ENCODE measurements at regions not wholly inside any gene's neighbourhood (a gene's known extent, or its start where the extent isn't known, plus 50 kb on each side); places are given as distances from the start of the nearest gene placed in this dataset.

DNA sequence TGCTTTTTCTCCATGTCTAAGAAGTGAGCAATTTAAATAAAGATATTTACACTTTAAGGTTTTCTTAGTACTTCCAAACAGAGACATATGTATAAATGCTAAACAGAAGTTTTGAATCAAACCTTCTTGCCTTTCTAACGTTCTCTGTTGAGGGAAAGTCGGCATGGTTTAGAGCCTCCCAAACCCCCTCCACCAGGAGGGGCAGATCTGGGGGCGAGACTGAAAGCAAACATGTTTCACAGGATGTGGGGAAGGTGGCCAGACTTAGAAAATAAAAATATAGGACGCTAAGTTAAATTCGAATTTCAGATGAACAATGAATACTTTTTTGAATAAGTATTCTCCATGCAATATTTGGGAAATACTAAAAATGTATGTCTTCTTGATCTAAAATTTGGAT lies 208.3 kb upstream of the SHH start:
- dilution Hi-C loops (cut with MboI; ENCODE audit: extremely low pct_ligation_motif_present, low sequenced_read_pairs): no loop called here
- no peak overlapping the region for H2AFZ ChIP-seq (ENCODE audit: low read depth, low read length)

DNA sequence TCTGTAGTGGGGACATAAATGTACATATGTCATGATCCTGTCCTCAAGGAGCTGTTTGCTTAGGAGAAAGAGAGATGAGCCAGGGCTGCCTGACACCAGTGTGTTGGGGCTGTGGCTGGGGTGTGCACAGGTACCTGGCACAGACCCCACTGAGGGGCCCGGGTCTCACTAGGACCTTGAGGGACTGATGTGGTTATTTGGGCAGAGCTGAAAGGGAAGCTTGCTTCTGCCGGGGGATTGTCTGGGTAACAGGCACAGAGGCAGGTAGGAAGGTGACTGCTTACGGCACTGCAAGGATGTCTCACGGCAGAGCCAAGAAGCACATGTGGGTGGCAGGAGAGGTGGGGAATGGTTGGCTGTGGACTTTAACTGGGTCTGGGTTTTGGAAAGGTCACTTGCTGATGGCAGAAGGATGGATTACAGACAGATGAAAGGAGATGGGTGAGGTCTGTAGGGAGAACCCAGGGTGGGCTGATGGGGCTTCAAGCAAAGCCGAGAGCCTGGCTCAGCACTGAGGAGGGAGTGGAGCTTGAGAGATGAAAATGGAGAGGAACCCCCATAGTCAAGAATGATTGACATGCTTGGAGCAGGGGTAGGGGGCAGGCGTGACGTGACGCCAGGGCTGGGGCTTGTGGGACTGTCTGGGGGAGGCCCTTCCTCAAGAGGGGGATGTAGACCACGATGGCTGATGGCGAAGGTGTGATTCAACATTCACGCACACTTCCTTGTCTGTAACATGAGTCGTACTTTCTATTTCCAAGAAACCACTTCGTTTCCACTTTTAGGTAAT lies 207.7 kb upstream of the SHH start:
- DNase-seq (ENCODE audit: low read depth, low spot score) (no peak), FAIRE-seq (no peak)
- Histone ChIP-seq H3K4me2 (ENCODE audit: insufficient read depth, low read length) (no peak overlapping the region), H3K9me3 (replicated peaks; ENCODE audit: control insufficient read depth, insufficient read depth, low read length) (no peaks in the 10 kb centered on the region), H3K36me3 (ENCODE audit: control insufficient read depth in 2 of 2, extremely low read depth in 1 of 2, insufficient read depth in 2 of 2, low read length in 2 of 2) (no peaks in the 10 kb centered on the region), H3K27ac (ENCODE audit: insufficient read depth, low read depth, low read length) (no peak overlapping the region), H3K9ac (replicated peaks; ENCODE audit: extremely low read depth, insufficient read depth, low read length) (no peak overlapping the region), H3K4me3 (replicated peaks in 1 of 3; ENCODE audit: insufficient read depth in 1 of 3, low read depth in 1 of 3, low read length in 3 of 3) (no peak overlapping the region), H3K79me2 (ENCODE audit: control insufficient read depth, insufficient read depth, low read length) (no peaks in the 10 kb centered on the region), H2AFZ (ENCODE audit: low read depth, low read length) (no peak overlapping the region), H3K4me1 (ENCODE audit: control insufficient read depth, extremely low read depth, insufficient read depth, low read length) (no peaks in the 10 kb centered on the region), H3K9me1 (replicated peaks; ENCODE audit: control insufficient read depth, extremely low read depth, insufficient read depth, low read length) (no peaks in the 10 kb centered on the region), H4K20me1 (replicated peaks; ENCODE audit: control insufficient read depth, extremely low read depth, insufficient read depth, low read length) (no peaks in the 10 kb centered on the region), H3K27me3 (ENCODE audit: control insufficient read depth in 2 of 2, insufficient read depth in 2 of 2, low read length in 2 of 2) (no peaks in the 10 kb centered on the region)
- TF ChIP-seq JUN (IDR thresholded peaks at IDR 0.05; ENCODE audit: borderline replicate concordance, insufficient read depth, insufficient read length, low read depth): no peak
- no peak for TF ChIP-seq EZH2 (IDR thresholded peaks at IDR 0.05; ENCODE audit: borderline replicate concordance, low read depth, low read length, severe bottlenecking)
- TF ChIP-seq POLR2A (IDR thresholded peaks at IDR 0.05; ENCODE audit: low read depth, low read length): no peak
- TF ChIP-seq, protein P1, sequence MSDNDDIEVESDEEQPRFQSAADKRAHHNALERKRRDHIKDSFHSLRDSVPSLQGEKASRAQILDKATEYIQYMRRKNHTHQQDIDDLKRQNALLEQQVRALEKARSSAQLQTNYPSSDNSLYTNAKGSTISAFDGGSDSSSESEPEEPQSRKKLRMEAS (IDR thresholded peaks at IDR 0.05; ENCODE audit: insufficient read depth, insufficient read length): no peak
- TF ChIP-seq FOS (IDR thresholded peaks at IDR 0.05; ENCODE audit: borderline replicate concordance, insufficient read depth, low read length): no peak
- TF ChIP-seq MYC (IDR thresholded peaks at IDR 0.05; ENCODE audit: low read depth, low read length): no peak
- TF ChIP-seq GATA2 (IDR thresholded peaks at IDR 0.05; ENCODE audit: insufficient read depth, insufficient read length, low read depth, low read length): no peak
- intact Hi-C loops (cut with micrococcal nuclease): no loop called here
- dilution Hi-C loops (cut with MboI; ENCODE audit: extremely low pct_ligation_motif_present, low sequenced_read_pairs): no loop called here
- BruUV-seq (replicated peaks): no TSS peak
- ChIA-PET POLR2A (no interaction called here), CTCF (no interaction called here)

More for the DNA sequence above, 208.3 kb upstream of the SHH start:
- FAIRE-seq: no peak
- H3K4me3 ChIP-seq (replicated peaks in 1 of 3; ENCODE audit: insufficient read depth in 1 of 3, low read depth in 1 of 3, low read length in 3 of 3): no peak overlapping the region
- H3K4me2 ChIP-seq (ENCODE audit: insufficient read depth, low read length): no peak overlapping the region
- CTCF ChIA-PET: no interaction called here
- H3K9me3 ChIP-seq (replicated peaks; ENCODE audit: control insufficient read depth, insufficient read depth, low read length): no peaks in the 10 kb centered on the region
- no peak for DNase-seq (ENCODE audit: low read depth, low spot score)
- no peaks in the 10 kb centered on the region for H3K27me3 ChIP-seq (ENCODE audit: control insufficient read depth in 2 of 2, insufficient read depth in 2 of 2, low read length in 2 of 2)
- no TSS peak for BruUV-seq (replicated peaks)
- H3K4me1 ChIP-seq (ENCODE audit: control insufficient read depth, extremely low read depth, insufficient read depth, low read length): no peaks in the 10 kb centered on the region
- H3K79me2 ChIP-seq (ENCODE audit: control insufficient read depth, insufficient read depth, low read length): no peaks in the 10 kb centered on the region
- TF ChIP-seq EZH2 (IDR thresholded peaks at IDR 0.05; ENCODE audit: borderline replicate concordance, low read depth, low read length, severe bottlenecking): no peak
- intact Hi-C loops (cut with micrococcal nuclease): no loop called here
- H3K9ac ChIP-seq (replicated peaks; ENCODE audit: extremely low read depth, insufficient read depth, low read length): no peak overlapping the region
- H3K27ac ChIP-seq (ENCODE audit: insufficient read depth, low read depth, low read length): no peak overlapping the region
- POLR2A ChIA-PET: no interaction called here
- no peaks in the 10 kb centered on the region for H3K9me1 ChIP-seq (replicated peaks; ENCODE audit: control insufficient read depth, extremely low read depth, insufficient read depth, low read length)
- no peaks in the 10 kb centered on the region for H4K20me1 ChIP-seq (replicated peaks; ENCODE audit: control insufficient read depth, extremely low read depth, insufficient read depth, low read length)
- H3K36me3 ChIP-seq (ENCODE audit: control insufficient read depth in 2 of 2, extremely low read depth in 1 of 2, insufficient read depth in 2 of 2, low read length in 2 of 2): no peaks in the 10 kb centered on the region
